Stimulated activated CD4-positive, alpha-beta T cell treated with anti-CD3 and anti-CD28 coated beads, Interleukin-15, amount 100 ng/mL, for 48 hours (primary cell): ENCODE measurements at regions not wholly inside any gene's neighbourhood (a gene's known extent, or its start where the extent isn't known, plus 50 kb on each side); places are given as distances from the start of the nearest gene placed in this dataset.
"Not testable (repeated sequence)": the region's sequence is repeated elsewhere in the genome, so short reads cannot be mapped to it uniquely, and the experiment has no call there.

Experiments
- DNase-seq, 2 donors: peaks; one replicate each; pipeline ENCODE4 v3.0.0-alpha.2; 2020; ENCODE audit warnings: low read depth in 2 of 2

GRCh38 chr11:67873223-67873622 is 130.7 kb downstream of the UNC93B1 start:
- DNase-seq, result not testable (repeated sequence)

GRCh38 chr11:67871168-67871567 is 132.7 kb downstream of the UNC93B1 start:
- DNase-seq, result not testable (repeated sequence)

- not testable (repeated sequence) for DNase-seq
Observed at GRCh38 chr11:67862896-67863295, 141.0 kb downstream of the UNC93B1 start.

GRCh38 chr11:67859513-67860161 is 144.3 kb downstream of the UNC93B1 start:
- DNase-seq, result peak; percentile 19 to 44

GRCh38 chr11:67850747-67851146 is 153.2 kb downstream of the UNC93B1 start:
- not testable (repeated sequence) for DNase-seq

GRCh38 chr11:67849766-67850165 is 154.1 kb downstream of the UNC93B1 start:
- DNase-seq, result not testable (repeated sequence)

GRCh38 chr11:67847896-67848875 is 155.7 kb downstream of the UNC93B1 start:
- DNase-seq, result not testable (repeated sequence)

GRCh38 chr11:67846303-67846702 is 157.6 kb downstream of the UNC93B1 start:
- DNase-seq, result not testable (repeated sequence)

- not testable (repeated sequence) for DNase-seq
Observed at GRCh38 chr11:67845296-67845695, 158.6 kb downstream of the UNC93B1 start.

GRCh38 chr11:67840599-67840998 is 163.3 kb downstream of the UNC93B1 start:
- not testable (repeated sequence) for DNase-seq

GRCh38 chr11:67830152-67830551 is 155.7 kb upstream of the ALDH3B2 start:
- not testable (repeated sequence) for DNase-seq

- not testable (repeated sequence) for DNase-seq
Observed at GRCh38 chr11:67826951-67827296, 152.5 kb upstream of the ALDH3B2 start.

GRCh38 chr11:67826028-67826950 is 151.9 kb upstream of the ALDH3B2 start:
- not testable (repeated sequence) for DNase-seq

- not testable (repeated sequence) for DNase-seq
Observed at GRCh38 chr11:67824861-67825260, 150.4 kb upstream of the ALDH3B2 start.

- DNase-seq, result no peak
Observed at GRCh38 chr11:67820081-67820480, 145.7 kb upstream of the ALDH3B2 start.

- DNase-seq, result not testable (repeated sequence)
Observed at GRCh38 chr11:67817558-67817957, 143.1 kb upstream of the ALDH3B2 start.

GRCh38 chr11:67809301-67809700 is 134.9 kb upstream of the ALDH3B2 start:
- not testable (repeated sequence) for DNase-seq

GRCh38 chr11:67807896-67808295 is 133.5 kb upstream of the ALDH3B2 start:
- DNase-seq, result not testable (repeated sequence)

GRCh38 chr11:67806728-67807235 is 132.4 kb upstream of the ALDH3B2 start:
- not testable (repeated sequence) for DNase-seq

GRCh38 chr11:67806183-67806582 is 131.8 kb upstream of the ALDH3B2 start:
- not testable (repeated sequence) for DNase-seq
